Smooth muscle cell (in vitro differentiated cells): ENCODE measurements at regions not wholly inside any gene's neighbourhood (a gene's known extent, or its start where the extent isn't known, plus 50 kb on each side); places are given as distances from the start of the nearest gene placed in this dataset.

ENCODE experiments used
- DNase-seq: peaks from one replicate; lab custom pipeline; 2025; ENCODE audit not compliant: unreplicated experiment; lab: John Stamatoyannopoulos, UW
- H2AFZ ChIP-seq: fragments of 200-600 bp; sonication (generic); 2 replicates; pipeline ENCODE4 v1.6.0; 2016; ENCODE audit warnings: antibody characterized with exemption, low read depth, mild to moderate bottlenecking
- H3F3A ChIP-seq: fragments of 200-600 bp; sonication (generic); 2 replicates; pipeline ENCODE4 v1.6.0; 2017; ENCODE audit warnings: antibody characterized with exemption, low read depth
- H3K27ac ChIP-seq: fragments of 200-600 bp; sonication (generic); 2 replicates; pipeline ENCODE4 v1.5.1; 2016; ENCODE audit warnings: low read depth, mild to moderate bottlenecking
- H3K27me3 ChIP-seq: fragments of 200-600 bp; sonication (generic); 2 replicates; pipeline ENCODE4 v1.6.1; 2016; ENCODE audit warnings: low read depth, mild to moderate bottlenecking
- H3K36me3 ChIP-seq: fragments of 200-600 bp; sonication (generic); 2 replicates; pipeline ENCODE4 v1.5.1; 2016; ENCODE audit warnings: low read depth
- H3K4me1 ChIP-seq: fragments of 200-600 bp; sonication (generic); 2 replicates; pipeline ENCODE4 v1.5.1; 2016; ENCODE audit warnings: low read depth
- H3K4me2 ChIP-seq: fragments of 200-600 bp; sonication (generic); 2 replicates; pipeline ENCODE4 v1.6.0; 2016; ENCODE audit warnings: mild to moderate bottlenecking
- H3K4me3 ChIP-seq: fragments of 200-600 bp; sonication (generic); 2 replicates; pipeline ENCODE4 v1.5.1; 2016; ENCODE audit warnings: mild to moderate bottlenecking
- H3K79me2 ChIP-seq: fragments of 200-600 bp; sonication (generic); 2 replicates; pipeline ENCODE4 v1.6.0; 2016; ENCODE audit warnings: low read depth, mild to moderate bottlenecking
- H3K9ac ChIP-seq: fragments of 200-600 bp; sonication (generic); 2 replicates; pipeline ENCODE4 v1.6.0; 2016; ENCODE audit warnings: low read depth
- H3K9me3 ChIP-seq: fragments of 200-600 bp; sonication (generic); replicated peaks from 2 replicates; pipeline ENCODE4 v1.5.1; 2016; ENCODE audit warnings: low read depth
- H4K20me1 ChIP-seq: fragments of 200-600 bp; sonication (generic); 2 replicates; pipeline ENCODE4 v1.6.0; 2016; ENCODE audit warnings: low read depth
- WGBS: methylation state at CpG from one replicate; pipeline ENCODE4 v1.1.7; 2016; ENCODE audit warnings: low lambda C conversion rate; 5-methylcytosine and 5-hydroxymethylcytosine counted together
- TF ChIP-seq, protein P1 (sequence below): fragments of 200-600 bp; sonication (generic); IDR thresholded peaks from 2 replicates; pipeline ENCODE4 v1.5.1; 2017; ENCODE audit warnings: borderline replicate concordance, mild to moderate bottlenecking, antibody characterized with exemption; ENCODE audit not compliant: insufficient read depth, poor library complexity, severe bottlenecking

DNA sequence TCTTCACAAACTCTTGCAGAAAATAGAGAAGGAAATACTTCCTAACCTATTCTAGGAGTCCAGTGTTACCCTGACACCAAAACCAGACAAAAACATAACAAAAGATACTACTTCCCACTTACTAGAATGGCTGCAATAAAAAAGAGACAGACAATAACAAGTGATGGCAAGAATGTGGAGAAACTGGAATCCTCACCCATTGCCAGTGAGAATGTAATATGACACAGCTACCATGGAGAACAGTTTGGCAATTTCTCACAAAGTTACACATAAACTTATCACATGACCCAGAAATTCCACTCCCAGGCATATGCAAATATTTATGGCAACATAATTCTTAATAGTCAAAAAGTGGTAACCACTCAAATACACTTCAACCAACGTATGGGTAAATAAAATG is 209.8 kb upstream of the CTAGE1 start:
- DNase-seq, result no peak
- H3K36me3 ChIP-seq, result no peaks in the 10 kb centered on the region
- no peak overlapping the region for H3K4me2 ChIP-seq
- H3K4me3 ChIP-seq, result no peak overlapping the region
- H3K9ac ChIP-seq, result no peak overlapping the region
- no peaks in the 10 kb centered on the region for H3K4me1 ChIP-seq
- H3F3A ChIP-seq, result no peaks in the 10 kb centered on the region
- H4K20me1 ChIP-seq, result no peaks in the 10 kb centered on the region
- peaks cover 3% of the 10 kb centered on the region for H3K9me3 ChIP-seq
- H2AFZ ChIP-seq, result no peak overlapping the region
- H3K79me2 ChIP-seq, result no peaks in the 10 kb centered on the region
- no peak overlapping the region for H3K27ac ChIP-seq
- no peaks in the 10 kb centered on the region for H3K27me3 ChIP-seq
- TF ChIP-seq, protein P1, sequence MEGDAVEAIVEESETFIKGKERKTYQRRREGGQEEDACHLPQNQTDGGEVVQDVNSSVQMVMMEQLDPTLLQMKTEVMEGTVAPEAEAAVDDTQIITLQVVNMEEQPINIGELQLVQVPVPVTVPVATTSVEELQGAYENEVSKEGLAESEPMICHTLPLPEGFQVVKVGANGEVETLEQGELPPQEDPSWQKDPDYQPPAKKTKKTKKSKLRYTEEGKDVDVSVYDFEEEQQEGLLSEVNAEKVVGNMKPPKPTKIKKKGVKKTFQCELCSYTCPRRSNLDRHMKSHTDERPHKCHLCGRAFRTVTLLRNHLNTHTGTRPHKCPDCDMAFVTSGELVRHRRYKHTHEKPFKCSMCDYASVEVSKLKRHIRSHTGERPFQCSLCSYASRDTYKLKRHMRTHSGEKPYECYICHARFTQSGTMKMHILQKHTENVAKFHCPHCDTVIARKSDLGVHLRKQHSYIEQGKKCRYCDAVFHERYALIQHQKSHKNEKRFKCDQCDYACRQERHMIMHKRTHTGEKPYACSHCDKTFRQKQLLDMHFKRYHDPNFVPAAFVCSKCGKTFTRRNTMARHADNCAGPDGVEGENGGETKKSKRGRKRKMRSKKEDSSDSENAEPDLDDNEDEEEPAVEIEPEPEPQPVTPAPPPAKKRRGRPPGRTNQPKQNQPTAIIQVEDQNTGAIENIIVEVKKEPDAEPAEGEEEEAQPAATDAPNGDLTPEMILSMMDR, result no peak
- 82% methylated on average over 1 of the region's 1 CpG for WGBS

GRCh38 chr18:22628795-22629510 is 211.2 kb upstream of the CTAGE1 start:
- H3K4me2 ChIP-seq, result no peak overlapping the region
- no peak overlapping the region for H3K9ac ChIP-seq
- H3K27me3 ChIP-seq, result no peaks in the 10 kb centered on the region
- H3F3A ChIP-seq, result no peaks in the 10 kb centered on the region
- WGBS, result 86% methylated on average over 14 of the region's 14 CpGs
- no peaks in the 10 kb centered on the region for H3K4me1 ChIP-seq
- no peaks in the 10 kb centered on the region for H4K20me1 ChIP-seq
- peaks cover 3% of the 10 kb centered on the region for H3K9me3 ChIP-seq
- no peak for DNase-seq
- no peak overlapping the region for H2AFZ ChIP-seq
- no peaks in the 10 kb centered on the region for H3K36me3 ChIP-seq
- no peak overlapping the region for H3K27ac ChIP-seq
- no peaks in the 10 kb centered on the region for H3K79me2 ChIP-seq
- no peak overlapping the region for H3K4me3 ChIP-seq
- TF ChIP-seq, protein P1, result no peak

DNA sequence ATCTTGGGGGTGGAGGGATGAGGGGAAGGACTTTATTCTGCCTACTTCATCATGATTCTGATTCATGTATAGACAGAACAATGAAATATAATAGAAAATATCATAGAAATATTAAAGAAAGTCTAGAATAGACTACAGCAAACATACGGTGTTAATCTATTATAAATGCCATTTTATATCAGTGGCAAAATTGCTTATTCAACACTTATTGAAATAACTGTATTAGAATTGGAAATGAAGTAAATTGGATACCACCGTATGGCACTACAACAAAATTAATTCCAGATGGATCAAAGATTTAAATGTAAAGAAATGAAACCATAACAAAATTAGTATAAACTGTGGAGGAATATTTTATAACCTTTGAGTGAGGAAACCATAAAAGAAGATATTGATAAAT is 213.3 kb upstream of the CTAGE1 start:
- WGBS, result 95% methylated on average over 2 of the region's 2 CpGs
- TF ChIP-seq, protein P1, result no peak

DNA sequence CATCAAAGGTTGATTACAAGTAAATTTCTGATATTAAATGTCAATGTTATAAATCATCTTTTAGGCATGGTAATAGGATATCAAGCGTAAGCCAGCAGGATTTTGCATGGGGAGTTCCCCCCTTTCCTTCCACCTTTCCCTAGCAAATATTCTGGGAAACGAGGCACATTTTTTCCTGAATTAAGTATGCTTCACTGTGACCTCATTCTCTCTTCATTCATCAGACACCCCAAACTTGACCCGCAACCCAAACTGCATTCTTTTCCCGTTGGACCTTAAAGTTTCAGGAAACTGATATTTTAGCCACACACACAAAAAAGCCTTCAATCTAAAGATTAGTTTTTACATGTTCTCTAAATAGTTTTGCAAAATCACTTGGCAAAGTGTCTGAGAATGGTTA is 214.5 kb upstream of the CTAGE1 start:
- H2AFZ ChIP-seq, result peak overlapping the region; percentile 52
- H3K9me3 ChIP-seq, result peaks cover 9% of the 10 kb centered on the region
- H3K9ac ChIP-seq, result no peak overlapping the region
- 86% methylated on average over 4 of the region's 4 CpGs for WGBS
- H4K20me1 ChIP-seq, result no peaks in the 10 kb centered on the region
- no peak overlapping the region for H3K4me3 ChIP-seq
- TF ChIP-seq, protein P1, result no peak
- H3K36me3 ChIP-seq, result no peaks in the 10 kb centered on the region
- no peaks in the 10 kb centered on the region for H3K4me1 ChIP-seq
- DNase-seq, result no peak
- H3K27ac ChIP-seq, result no peak overlapping the region
- no peak overlapping the region for H3K4me2 ChIP-seq
- no peaks in the 10 kb centered on the region for H3K27me3 ChIP-seq
- H3F3A ChIP-seq, result no peaks in the 10 kb centered on the region
- no peaks in the 10 kb centered on the region for H3K79me2 ChIP-seq

More for the DNA sequence above, 213.3 kb upstream of the CTAGE1 start:
- H3K36me3 ChIP-seq, result no peaks in the 10 kb centered on the region
- no peaks in the 10 kb centered on the region for H3K4me1 ChIP-seq
- no peak for DNase-seq
- H2AFZ ChIP-seq, result no peak overlapping the region
- no peak overlapping the region for H3K4me3 ChIP-seq
- no peaks in the 10 kb centered on the region for H3F3A ChIP-seq
- H3K27me3 ChIP-seq, result no peaks in the 10 kb centered on the region
- no peaks in the 10 kb centered on the region for H3K79me2 ChIP-seq
- no peak overlapping the region for H3K9ac ChIP-seq
- H4K20me1 ChIP-seq, result no peaks in the 10 kb centered on the region
- peaks cover 3% of the 10 kb centered on the region for H3K9me3 ChIP-seq
- no peak overlapping the region for H3K27ac ChIP-seq
- H3K4me2 ChIP-seq, result no peak overlapping the region
